HG03342 (cell line): ENCODE measurements at regions not wholly inside any gene's neighbourhood (a gene's known extent, or its start where the extent isn't known, plus 50 kb on each side); places are given as distances from the start of the nearest gene placed in this dataset.
"Not testable (repeated sequence)": the region's sequence is repeated elsewhere in the genome, so short reads cannot be mapped to it uniquely, and the experiment has no call there.

Experiments used
- ATAC-seq: cut with Tn5 transposase; IDR thresholded peaks from one replicate; pipeline ENCODE4 v1.9.1; 2021; ENCODE audit warnings: mild to moderate bottlenecking, moderate library complexity; ENCODE audit not compliant: unreplicated experiment

- ATAC-seq: no peak
These were observed 102.2 kb downstream of the CDC42EP3 start for GRCh38 chr2:37569131-37569823.

GRCh38 chr2:37569986-37570679 is 101.3 kb downstream of the CDC42EP3 start:
- no peak for ATAC-seq

GRCh38 chr2:37570773-37571586 is 100.5 kb downstream of the CDC42EP3 start:
- ATAC-seq: peak; percentile 91

- no peak for ATAC-seq
These were observed 99.8 kb downstream of the CDC42EP3 start for GRCh38 chr2:37571587-37572136.

- ATAC-seq: peak; percentile 52
These were observed 97.7 kb downstream of the CDC42EP3 start for GRCh38 chr2:37573451-37574388.

GRCh38 chr2:37575780-37576179 is 95.7 kb downstream of the CDC42EP3 start:
- ATAC-seq: no peak

GRCh38 chr2:37576194-37576593 is 95.2 kb downstream of the CDC42EP3 start:
- not testable (repeated sequence) for ATAC-seq

GRCh38 chr2:37576831-37577230 is 94.6 kb downstream of the CDC42EP3 start:
- no peak for ATAC-seq

- ATAC-seq: no peak
These were observed 92.2 kb downstream of the CDC42EP3 start for GRCh38 chr2:37579192-37579713.

GRCh38 chr2:37579949-37580348 is 91.5 kb downstream of the CDC42EP3 start:
- ATAC-seq: not testable (repeated sequence)

GRCh38 chr2:37581433-37581832 is 90.0 kb downstream of the CDC42EP3 start:
- no peak for ATAC-seq

- ATAC-seq: no peak
These were observed 88.8 kb downstream of the CDC42EP3 start for GRCh38 chr2:37582481-37583220.

GRCh38 chr2:37583402-37583801 is 88.0 kb downstream of the CDC42EP3 start:
- ATAC-seq: no peak

- ATAC-seq: no peak
These were observed 87.6 kb downstream of the CDC42EP3 start for GRCh38 chr2:37583867-37584266.

- no peak for ATAC-seq
These were observed 86.0 kb downstream of the CDC42EP3 start for GRCh38 chr2:37585295-37585908.

- no peak for ATAC-seq
These were observed 85.3 kb downstream of the CDC42EP3 start for GRCh38 chr2:37585982-37586621.

GRCh38 chr2:37586663-37587317 is 84.7 kb downstream of the CDC42EP3 start:
- no peak for ATAC-seq

- no peak for ATAC-seq
These were observed 83.6 kb downstream of the CDC42EP3 start for GRCh38 chr2:37587817-37588216.
